GM12872 (cell line): ENCODE measurements at regions not wholly inside any gene's neighbourhood (a gene's known extent, or its start where the extent isn't known, plus 50 kb on each side); places are given as distances from the start of the nearest gene placed in this dataset.

Source experiments
- CTCF ChIP-seq: IDR thresholded peaks from 3 replicates; pipeline ENCODE4 v1.5.1; 2011; ENCODE audit warnings: low read depth, mild to moderate bottlenecking, low read length, moderate library complexity; ENCODE audit not compliant: insufficient read depth

GRCh38 chr5:82376307-82376706 lies 98.2 kb upstream of the RPS23 start:
- no peak for TF ChIP-seq CTCF

DNA sequence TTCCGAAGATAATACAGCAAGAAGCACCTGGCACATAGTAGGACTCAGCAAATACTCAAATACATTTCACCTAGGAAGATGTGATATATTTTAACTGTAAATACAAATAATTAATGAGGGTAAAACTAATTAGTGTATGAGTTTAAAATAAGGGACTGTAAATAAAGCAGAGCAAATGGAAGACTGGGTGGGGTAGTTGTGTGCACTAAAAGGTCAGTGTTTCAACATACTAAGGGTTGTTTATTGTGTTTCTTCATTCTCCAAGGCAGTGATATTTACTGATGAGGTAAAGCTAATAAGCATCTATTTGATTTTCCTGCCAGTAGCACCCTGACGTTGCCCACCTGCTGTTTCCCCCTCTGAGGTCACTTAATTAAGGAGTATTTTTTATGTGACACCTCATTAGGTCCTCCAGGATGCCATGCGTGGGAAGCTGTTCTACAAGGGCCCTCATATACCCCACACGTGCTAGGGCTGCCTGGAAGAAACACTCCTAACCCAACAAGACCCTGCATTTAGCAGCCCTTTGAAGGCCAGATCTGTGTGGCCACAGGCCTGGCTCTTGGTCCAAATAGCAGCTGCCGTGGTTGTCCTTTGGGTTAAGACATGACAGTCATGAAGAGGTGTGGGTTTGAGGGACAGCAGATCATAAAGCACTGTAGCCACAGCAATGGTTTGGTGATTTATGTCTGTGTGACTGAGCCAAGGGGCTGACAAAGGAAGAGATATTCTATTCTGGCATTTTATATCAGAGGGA lies 97.5 kb upstream of the RPS23 start:
- TF ChIP-seq CTCF, result no peak

- TF ChIP-seq CTCF, result no peak
Observed at GRCh38 chr5:82374637-82375036, 96.5 kb upstream of the RPS23 start.

- TF ChIP-seq CTCF, result no peak
Observed at GRCh38 chr5:82367930-82368329, 89.8 kb upstream of the RPS23 start.

- no peak for TF ChIP-seq CTCF
Observed at GRCh38 chr5:82365744-82366228, 87.6 kb upstream of the RPS23 start.

DNA sequence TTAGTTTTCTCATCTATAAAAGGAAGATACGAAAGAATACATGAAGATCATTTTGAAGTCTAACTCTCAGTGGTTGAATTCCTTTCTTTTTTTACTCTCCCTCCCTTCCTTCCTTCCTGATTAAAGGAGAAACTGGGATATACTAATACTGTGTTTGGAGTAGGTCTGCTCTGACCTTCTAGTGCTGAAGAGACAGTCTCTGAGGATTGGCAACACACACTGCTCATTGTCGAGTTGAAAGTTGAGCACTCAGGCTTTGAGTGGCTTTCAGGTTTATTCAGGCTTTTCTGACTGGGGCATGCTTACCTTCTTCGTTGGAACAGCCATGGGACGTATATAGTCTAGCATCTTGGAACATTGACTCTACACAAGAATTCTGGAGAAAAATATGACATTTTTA lies 86.9 kb upstream of the RPS23 start:
- no peak for TF ChIP-seq CTCF

- TF ChIP-seq CTCF, result 0 out of 3 replicates have a peak, but pooled peaks have one; percentile 13
Observed at GRCh38 chr5:82364497-82364896, 86.3 kb upstream of the RPS23 start.

DNA sequence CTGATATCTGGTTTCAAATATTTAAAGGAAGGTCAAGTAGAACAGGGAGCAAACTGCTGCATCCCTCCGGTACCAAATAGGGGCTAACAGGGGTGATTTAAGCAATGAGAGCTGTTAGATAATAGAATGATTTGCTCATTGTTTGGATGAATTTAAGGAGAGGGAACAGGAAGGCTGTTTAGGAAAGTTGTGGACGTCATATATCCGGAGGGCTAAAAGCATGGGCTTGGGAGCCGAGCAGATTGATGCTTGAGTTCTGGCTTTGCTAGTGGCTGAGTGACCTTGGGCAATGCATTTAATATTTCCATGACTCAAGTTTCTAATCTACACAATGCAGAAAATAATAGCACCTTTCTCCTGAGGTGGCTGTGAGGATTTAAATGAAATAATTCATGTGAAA lies 85.4 kb upstream of the RPS23 start:
- TF ChIP-seq CTCF, result no peak
